H9 (cell line): ENCODE measurements at regions not wholly inside any gene's neighbourhood (a gene's known extent, or its start where the extent isn't known, plus 50 kb on each side); places are given as distances from the start of the nearest gene placed in this dataset.

Source experiments
- DNase-seq: peaks from one replicate; pipeline ENCODE4 v3.0.0-alpha.2; 2017
- H2AFZ ChIP-seq: one replicate; pipeline ENCODE4 v1.6.1; 2013; ENCODE audit warnings: mild to moderate bottlenecking, low read length, control low read depth, moderate library complexity
- H2AK5ac ChIP-seq: 2 replicates; pipeline ENCODE4 v1.6.1; 2013; ENCODE audit warnings: low read length, control low read depth, mixed read lengths; ENCODE audit not compliant: insufficient read length
- H2BK120ac ChIP-seq: one replicate; pipeline ENCODE4 v1.6.1; 2013; ENCODE audit warnings: low read depth, mild to moderate bottlenecking, low read length, control low read depth, inconsistent platforms; ENCODE audit not compliant: poor library complexity, severe bottlenecking
- H2BK12ac ChIP-seq: 2 replicates; pipeline ENCODE4 v1.6.1; 2013; ENCODE audit warnings: low read length, control low read depth, mixed read lengths, low read depth; ENCODE audit not compliant: insufficient read length
- H2BK15ac ChIP-seq: 2 replicates; pipeline ENCODE4 v1.6.1; 2013; ENCODE audit warnings: low read depth, low read length, control low read depth
- H2BK20ac ChIP-seq: one replicate; pipeline ENCODE4 v1.6.1; 2013; ENCODE audit warnings: low read depth, mild to moderate bottlenecking, low read length, control low read depth, inconsistent platforms; ENCODE audit not compliant: poor library complexity, severe bottlenecking
- H2BK5ac ChIP-seq: 2 replicates; pipeline ENCODE4 v1.6.1; 2013; ENCODE audit warnings: low read length, control low read depth, mixed read lengths; ENCODE audit not compliant: insufficient read length
- H3K14ac ChIP-seq: 2 replicates; pipeline ENCODE4 v1.6.1; 2013; ENCODE audit warnings: low read length, control low read depth; ENCODE audit not compliant: insufficient read depth
- H3K18ac ChIP-seq: 2 replicates; pipeline ENCODE4 v1.6.1; 2013; ENCODE audit warnings: low read depth, mild to moderate bottlenecking, mixed read lengths, low read length, control low read depth; ENCODE audit not compliant: insufficient read length
- H3K23ac ChIP-seq: 2 replicates; pipeline ENCODE4 v1.6.1; 2013; ENCODE audit warnings: low read length, control low read depth, mixed read lengths, low read depth; ENCODE audit not compliant: insufficient read length
- H3K23me2 ChIP-seq: 2 replicates; pipeline ENCODE4 v1.6.1; 2013; ENCODE audit warnings: low read depth, mild to moderate bottlenecking, mixed read lengths, low read length, control low read depth; ENCODE audit not compliant: insufficient read length, poor library complexity, severe bottlenecking
- H3K27ac ChIP-seq: 2 replicates; pipeline ENCODE4 v1.5.1; 2013; ENCODE audit warnings: low read length, control low read depth, mixed read lengths, low read depth; ENCODE audit not compliant: insufficient read length
- H3K27me3 ChIP-seq: 2 replicates; pipeline ENCODE4 v1.6.1; 2013; ENCODE audit warnings: low read length, control low read depth, inconsistent platforms; ENCODE audit not compliant: insufficient read depth
- H3K4ac ChIP-seq: 2 replicates; pipeline ENCODE4 v1.6.1; 2013; ENCODE audit warnings: low read depth, mild to moderate bottlenecking, control low read depth, inconsistent platforms, low read length, moderate library complexity
- H3K4me1 ChIP-seq: 2 replicates; pipeline ENCODE4 v1.6.1; 2013; ENCODE audit warnings: low read length, control low read depth, inconsistent platforms; ENCODE audit not compliant: insufficient read depth
- H3K4me2 ChIP-seq: 2 replicates; pipeline ENCODE4 v1.6.1; 2013; ENCODE audit warnings: low read length, control low read depth, mixed read lengths; ENCODE audit not compliant: insufficient read length, insufficient read depth
- H3K56ac ChIP-seq: 2 replicates; pipeline ENCODE4 v1.6.1; 2013; ENCODE audit warnings: low read depth, mild to moderate bottlenecking, mixed read lengths, low read length, control low read depth; ENCODE audit not compliant: insufficient read length
- H3K79me1 ChIP-seq: 2 replicates; pipeline ENCODE4 v1.6.1; 2013; ENCODE audit warnings: low read depth, mild to moderate bottlenecking, moderate library complexity, low read length, control low read depth, inconsistent platforms; ENCODE audit not compliant: insufficient read depth, poor library complexity, severe bottlenecking
- H3K79me2 ChIP-seq: 2 replicates; pipeline ENCODE4 v1.6.1; 2013; ENCODE audit warnings: low read length, control low read depth, inconsistent platforms; ENCODE audit not compliant: insufficient read depth
- H3K9ac ChIP-seq: 2 replicates; pipeline ENCODE4 v1.6.1; 2013; ENCODE audit warnings: low read length, control low read depth, mixed read lengths; ENCODE audit not compliant: insufficient read length; ENCODE audit errors: extremely low read depth
- H3K9me3 ChIP-seq: one replicate; pipeline ENCODE4 v1.6.1; 2013; ENCODE audit warnings: low read depth, low read length, inconsistent platforms; ENCODE audit not compliant: control insufficient read depth
- H3T11ph ChIP-seq: one replicate; pipeline ENCODE4 v1.6.1; 2013; ENCODE audit warnings: mild to moderate bottlenecking, low read length, control low read depth, inconsistent platforms
- H4K20me1 ChIP-seq: one replicate; pipeline ENCODE4 v1.6.1; 2013; ENCODE audit not compliant: control insufficient read depth, insufficient read length, insufficient read depth
- H4K5ac ChIP-seq: 2 replicates; pipeline ENCODE4 v1.6.1; 2013; ENCODE audit warnings: low read depth, mild to moderate bottlenecking, mixed read lengths, low read length, control low read depth; ENCODE audit not compliant: insufficient read length
- H4K8ac ChIP-seq: replicated peaks from 2 replicates; pipeline ENCODE4 v1.6.1; 2013; ENCODE audit warnings: low read length, control low read depth, mixed read lengths, low read depth; ENCODE audit not compliant: insufficient read length
- H4K91ac ChIP-seq: 2 replicates; pipeline ENCODE4 v1.6.1; 2013; ENCODE audit warnings: low read depth, mild to moderate bottlenecking, moderate library complexity, mixed read lengths, low read length, control low read depth; ENCODE audit not compliant: insufficient read length
- H3K27ac Mint-ChIP-seq, 3 experiments: 2 replicates in 2 of 3; 3 replicates in 1 of 3; pipeline ENCODE4 v1.8.0; 2020 to 2021; ENCODE audit warnings: mixed read lengths in 3 of 3, mild to moderate bottlenecking in 1 of 3, moderate library complexity in 1 of 3
- H3K27me3 Mint-ChIP-seq: 2 replicates; pipeline ENCODE4 v1.8.0; 2021; ENCODE audit warnings: low read depth, mild to moderate bottlenecking, moderate library complexity, mixed read lengths
- H3K36me3 Mint-ChIP-seq, 3 experiments: 2 replicates in 2 of 3; 3 replicates in 1 of 3; pipeline ENCODE4 v1.8.0; 2020 to 2021; ENCODE audit warnings: low read depth in 3 of 3, mixed read lengths in 3 of 3; ENCODE audit not compliant: insufficient read depth in 1 of 3
- H3K4me1 Mint-ChIP-seq, 2 experiments: 2 replicates each; pipeline ENCODE4 v1.8.0; 2020; ENCODE audit warnings: mixed read lengths in 2 of 2
- H3K4me3 Mint-ChIP-seq, 2 experiments: 2 replicates in 1 of 2; 3 replicates in 1 of 2; pipeline ENCODE4 v1.8.0; 2020 to 2021; ENCODE audit warnings: mild to moderate bottlenecking in 2 of 2, mixed read lengths in 2 of 2, moderate library complexity in 1 of 2
- H3K9me3 Mint-ChIP-seq, 2 experiments: 2 replicates in 1 of 2; 3 replicates in 1 of 2; pipeline ENCODE4 v1.8.0; 2020; ENCODE audit warnings: mild to moderate bottlenecking in 2 of 2, mixed read lengths in 2 of 2, moderate library complexity in 1 of 2
- WGBS: extraction: QIAGEN DNeasy Blood & Tissue Kit; methylation state at CpG from one replicate; pipeline ENCODE4 v1.1.7; 2013; ENCODE audit warnings: missing lambda C conversion rate, low lambda C conversion rate, mixed read lengths; ENCODE audit not compliant: insufficient read length; ENCODE audit errors: extremely low coverage; 5-methylcytosine and 5-hydroxymethylcytosine counted together
- TF ChIP-seq, protein P1 (sequence below): fragments of 200-600 bp; sonication (generic); conservative IDR thresholded peaks from 3 replicates; pipeline ENCODE4 v1.8.0; 2021; ENCODE audit warnings: antibody characterized with exemption, mild to moderate bottlenecking

DNA sequence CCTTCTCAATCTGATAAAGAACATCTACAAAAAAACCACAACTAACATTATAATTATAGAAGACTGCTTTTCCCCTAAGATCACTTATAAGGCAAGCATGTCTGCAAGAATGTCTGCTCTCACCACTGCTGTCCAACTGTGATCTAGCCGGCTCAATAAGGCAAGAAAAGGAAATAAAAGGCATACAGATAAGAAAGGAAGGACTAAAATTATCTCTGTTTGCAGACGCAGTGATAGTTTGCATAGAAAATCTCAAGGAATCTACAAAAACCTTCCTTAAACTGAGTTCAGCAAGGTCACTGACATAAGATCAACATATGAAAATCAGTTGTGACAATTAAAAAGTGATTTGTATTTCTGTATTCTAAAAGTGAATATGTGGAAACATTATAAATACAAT is 138.0 kb upstream of the EGLN3 start:
- no peak overlapping the region for H3K4me3 Mint-ChIP-seq
- H4K8ac ChIP-seq, result no peak overlapping the region
- TF ChIP-seq, protein P1, sequence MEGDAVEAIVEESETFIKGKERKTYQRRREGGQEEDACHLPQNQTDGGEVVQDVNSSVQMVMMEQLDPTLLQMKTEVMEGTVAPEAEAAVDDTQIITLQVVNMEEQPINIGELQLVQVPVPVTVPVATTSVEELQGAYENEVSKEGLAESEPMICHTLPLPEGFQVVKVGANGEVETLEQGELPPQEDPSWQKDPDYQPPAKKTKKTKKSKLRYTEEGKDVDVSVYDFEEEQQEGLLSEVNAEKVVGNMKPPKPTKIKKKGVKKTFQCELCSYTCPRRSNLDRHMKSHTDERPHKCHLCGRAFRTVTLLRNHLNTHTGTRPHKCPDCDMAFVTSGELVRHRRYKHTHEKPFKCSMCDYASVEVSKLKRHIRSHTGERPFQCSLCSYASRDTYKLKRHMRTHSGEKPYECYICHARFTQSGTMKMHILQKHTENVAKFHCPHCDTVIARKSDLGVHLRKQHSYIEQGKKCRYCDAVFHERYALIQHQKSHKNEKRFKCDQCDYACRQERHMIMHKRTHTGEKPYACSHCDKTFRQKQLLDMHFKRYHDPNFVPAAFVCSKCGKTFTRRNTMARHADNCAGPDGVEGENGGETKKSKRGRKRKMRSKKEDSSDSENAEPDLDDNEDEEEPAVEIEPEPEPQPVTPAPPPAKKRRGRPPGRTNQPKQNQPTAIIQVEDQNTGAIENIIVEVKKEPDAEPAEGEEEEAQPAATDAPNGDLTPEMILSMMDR, result no peak
- no peaks in the 10 kb centered on the region; a peak in 1 of 5 replicates for H3K9me3 Mint-ChIP-seq
- H3K23me2 ChIP-seq, result no peaks in the 10 kb centered on the region
- H3K9ac ChIP-seq, result no peak overlapping the region
- H4K91ac ChIP-seq, result no peak overlapping the region
- H3K27me3 Mint-ChIP-seq, result peaks cover 5% of the 10 kb centered on the region
- no peak overlapping the region for H2AFZ ChIP-seq
- H3K79me1 ChIP-seq, result no peaks in the 10 kb centered on the region
- H3K4me1 ChIP-seq, result no peaks in the 10 kb centered on the region
- H3K79me2 ChIP-seq, result no peaks in the 10 kb centered on the region
- no peak overlapping the region for H3K4me2 ChIP-seq
- DNase-seq, result no peak
- no peak overlapping the region for H3K18ac ChIP-seq
- no peaks in the 10 kb centered on the region for H3K27me3 ChIP-seq
- no peak overlapping the region for H3K23ac ChIP-seq
- no peak overlapping the region for H3K4ac ChIP-seq
- peaks cover 0 to 2% of the 10 kb centered on the region in 2 experiments; a peak in 2 of 4 replicates for H3K4me1 Mint-ChIP-seq
- no peak overlapping the region for H2BK20ac ChIP-seq
- no peak overlapping the region for H3T11ph ChIP-seq
- no peak overlapping the region for H2BK15ac ChIP-seq
- H3K9me3 ChIP-seq, result no peaks in the 10 kb centered on the region
- H3K36me3 Mint-ChIP-seq, result no peaks in the 10 kb centered on the region
- no peak overlapping the region for H2AK5ac ChIP-seq
- H2BK120ac ChIP-seq, result no peak overlapping the region
- no peaks in the 10 kb centered on the region for H4K20me1 ChIP-seq
- no peak overlapping the region for H3K56ac ChIP-seq
- H4K5ac ChIP-seq, result no peak overlapping the region
- H2BK5ac ChIP-seq, result no peak overlapping the region
- H3K27ac ChIP-seq, result no peak overlapping the region
- no peak overlapping the region for H3K27ac Mint-ChIP-seq
- no peak overlapping the region for H2BK12ac ChIP-seq
- WGBS, result no CpG with 5 or more reads among the region's 2 CpGs
- no peak overlapping the region for H3K14ac ChIP-seq
